HG02840 (cell line): ENCODE measurements at regions not wholly inside any gene's neighbourhood (a gene's known extent, or its start where the extent isn't known, plus 50 kb on each side); places are given as distances from the start of the nearest gene placed in this dataset.

Experiments
- ATAC-seq: cut with Tn5 transposase; IDR thresholded peaks from one replicate; pipeline ENCODE4 v1.9.1; 2021; ENCODE audit warnings: mild to moderate bottlenecking, moderate library complexity, moderate number of reproducible peaks; ENCODE audit not compliant: unreplicated experiment, low FRiP score

- no peak for ATAC-seq
Observed at GRCh38 chr6:156181506-156181905, 595.7 kb upstream of the ARID1B start.

- ATAC-seq, result no peak
Observed at GRCh38 chr6:156175971-156176421, 601.2 kb upstream of the ARID1B start.

DNA sequence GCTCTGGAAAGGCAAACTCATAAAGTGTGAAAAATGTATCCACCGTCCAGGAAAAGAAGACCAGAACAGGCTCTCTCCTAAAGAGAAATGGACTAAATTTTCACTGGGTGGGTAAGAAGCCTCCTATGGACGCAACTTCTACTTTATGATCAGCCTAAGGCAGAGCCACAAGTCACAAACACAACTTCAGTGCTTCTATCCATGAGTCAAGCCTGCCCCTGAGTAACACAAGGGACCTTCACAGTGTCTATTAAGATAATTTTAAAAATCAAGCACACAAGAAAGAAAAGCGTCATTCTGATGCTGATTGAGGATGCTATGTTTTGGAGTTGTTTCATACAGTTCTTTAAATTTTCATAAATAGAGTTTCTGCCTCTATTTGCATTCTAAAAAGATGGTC, 601.7 kb upstream of the ARID1B start:
- no peak for ATAC-seq

- ATAC-seq, result no peak
Observed at GRCh38 chr6:156174031-156174890, 602.9 kb upstream of the ARID1B start.

GRCh38 chr6:156169371-156169770, 607.8 kb upstream of the ARID1B start:
- no peak for ATAC-seq

GRCh38 chr6:156167625-156168071, 609.5 kb upstream of the ARID1B start:
- ATAC-seq, result no peak

- ATAC-seq, result no peak
Observed at GRCh38 chr6:156167016-156167624, 610.1 kb upstream of the ARID1B start.

DNA sequence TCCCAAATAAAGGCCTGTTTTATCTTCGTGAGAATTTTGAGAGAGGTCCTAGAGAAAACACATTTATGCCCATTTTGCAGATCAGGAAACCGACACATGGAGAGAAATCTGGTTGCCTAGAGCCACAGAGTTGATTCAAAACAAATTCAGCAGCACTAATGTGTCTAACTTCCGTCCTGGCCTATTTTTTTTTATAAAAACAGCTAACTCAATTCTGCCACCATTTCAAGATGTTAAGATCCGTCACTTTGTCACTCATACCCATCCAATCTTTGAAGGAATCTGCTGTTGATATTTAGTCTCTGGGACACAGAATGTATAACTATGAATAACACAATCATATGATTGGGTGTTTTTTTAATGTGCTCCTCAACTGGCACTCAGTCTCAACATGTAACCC, 611.1 kb upstream of the ARID1B start:
- no peak for ATAC-seq

DNA sequence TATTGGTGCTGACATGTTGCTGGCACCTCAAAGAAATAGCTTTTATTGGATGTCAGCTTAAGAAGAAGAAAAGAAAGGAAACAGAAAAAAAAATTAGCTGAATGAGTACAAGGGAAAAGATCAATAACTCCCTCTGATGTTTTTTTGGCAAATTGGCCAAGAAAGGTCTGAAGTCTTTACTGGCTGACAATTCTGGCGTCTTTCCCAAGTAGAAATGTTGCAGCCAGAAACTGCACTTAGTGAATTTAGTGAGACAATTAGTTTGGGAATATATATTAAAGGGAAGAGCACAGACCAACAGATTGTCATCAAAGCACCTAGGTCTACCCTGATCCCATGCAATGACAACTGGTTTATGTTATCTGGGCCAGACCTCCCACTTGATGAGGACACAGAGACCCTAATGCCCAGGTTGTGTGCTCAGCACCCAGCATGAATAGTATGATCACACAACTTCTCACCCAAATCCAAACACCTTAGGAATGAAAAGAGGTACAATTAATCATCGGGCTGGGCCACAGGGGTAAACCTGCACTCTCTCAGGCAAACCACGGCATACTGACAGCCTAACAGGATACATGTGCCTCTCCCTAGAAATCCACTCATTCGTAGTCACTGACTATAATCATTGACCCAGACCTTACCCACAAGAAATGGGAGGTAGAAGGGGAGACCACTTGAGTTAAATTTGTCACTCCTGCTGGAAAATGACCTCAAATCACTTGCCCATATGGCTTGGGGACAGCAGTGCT, 612.3 kb upstream of the ARID1B start:
- no peak for ATAC-seq

DNA sequence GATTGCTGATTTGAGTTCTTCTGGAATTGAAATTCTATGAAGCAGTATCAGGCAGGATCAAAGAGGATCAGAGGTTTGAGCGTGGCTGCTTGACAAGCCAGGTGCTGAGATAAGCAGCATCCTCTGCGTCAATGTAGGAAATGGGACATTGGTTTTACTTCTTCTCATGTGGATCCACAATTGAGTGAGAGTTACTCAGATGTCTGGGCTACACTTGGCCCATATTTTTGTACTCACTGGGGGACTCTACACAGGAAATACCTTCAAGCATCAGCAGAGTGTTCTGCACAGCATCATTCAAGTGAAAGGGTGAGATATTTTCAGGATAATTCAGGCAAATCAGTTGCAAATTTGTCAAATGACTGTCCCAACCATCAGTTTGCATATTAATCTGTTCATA, 613.9 kb upstream of the ARID1B start:
- no peak for ATAC-seq

DNA sequence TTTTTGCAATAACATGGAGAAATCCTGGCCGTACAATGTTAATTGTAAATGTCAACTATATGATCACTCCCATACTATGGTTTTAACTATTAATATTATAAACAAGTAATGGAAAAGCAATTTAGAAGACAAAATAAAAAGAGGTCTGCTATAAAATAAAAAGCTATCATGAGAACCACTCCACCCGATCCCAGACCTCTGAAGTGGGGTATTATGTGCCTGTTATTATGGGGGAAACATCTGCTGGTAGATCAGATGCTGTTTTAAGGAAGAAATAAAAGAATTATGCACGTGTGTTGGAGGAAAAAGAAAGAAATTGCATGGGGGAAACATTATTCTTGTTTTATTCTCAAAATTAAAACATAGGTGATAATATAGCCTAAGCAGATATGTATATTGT, 615.7 kb upstream of the ARID1B start:
- ATAC-seq, result no peak

- no peak for ATAC-seq
Observed at GRCh38 chr6:156160795-156161165, 616.4 kb upstream of the ARID1B start.

DNA sequence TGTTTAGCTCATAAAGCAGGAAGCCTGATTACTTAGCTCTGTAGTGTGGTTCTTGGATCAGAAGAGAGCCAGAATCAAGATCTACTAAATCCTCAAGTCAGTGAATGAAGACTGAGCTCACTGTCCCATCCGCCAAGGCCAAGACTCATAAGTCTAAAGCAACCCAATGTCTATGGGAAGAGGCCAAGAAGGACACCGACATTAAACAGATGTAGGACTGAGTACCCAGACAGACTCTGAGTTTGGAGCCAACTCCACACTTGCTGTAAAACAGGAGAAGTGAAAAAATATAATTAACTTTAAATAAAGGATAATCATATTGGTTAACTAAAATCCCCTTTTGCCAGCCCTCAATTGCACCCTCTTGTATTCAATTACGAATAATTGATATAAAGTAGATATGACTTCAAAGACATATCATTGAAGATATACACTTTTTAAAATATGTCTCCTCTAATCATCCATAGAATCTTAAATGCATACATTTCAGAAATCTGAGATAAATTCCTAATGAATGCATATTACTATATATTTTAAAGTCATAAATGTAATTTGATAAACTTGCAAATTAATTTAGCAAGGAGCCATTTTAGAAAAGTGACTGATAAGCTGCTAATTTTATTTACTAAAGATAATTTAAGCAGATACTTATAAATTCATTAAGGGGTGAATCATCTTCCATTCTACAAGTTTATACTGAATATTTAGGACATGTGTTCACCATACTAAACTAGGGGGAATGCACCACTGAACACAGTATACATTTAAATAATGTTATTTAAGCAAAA, 617.0 kb upstream of the ARID1B start:
- ATAC-seq, result no peak

GRCh38 chr6:156154896-156155295, 622.3 kb upstream of the ARID1B start:
- ATAC-seq, result no peak

GRCh38 chr6:156150391-156150790, 626.8 kb upstream of the ARID1B start:
- no peak for ATAC-seq

- no peak for ATAC-seq
Observed at GRCh38 chr6:156146891-156147290, 630.3 kb upstream of the ARID1B start.

DNA sequence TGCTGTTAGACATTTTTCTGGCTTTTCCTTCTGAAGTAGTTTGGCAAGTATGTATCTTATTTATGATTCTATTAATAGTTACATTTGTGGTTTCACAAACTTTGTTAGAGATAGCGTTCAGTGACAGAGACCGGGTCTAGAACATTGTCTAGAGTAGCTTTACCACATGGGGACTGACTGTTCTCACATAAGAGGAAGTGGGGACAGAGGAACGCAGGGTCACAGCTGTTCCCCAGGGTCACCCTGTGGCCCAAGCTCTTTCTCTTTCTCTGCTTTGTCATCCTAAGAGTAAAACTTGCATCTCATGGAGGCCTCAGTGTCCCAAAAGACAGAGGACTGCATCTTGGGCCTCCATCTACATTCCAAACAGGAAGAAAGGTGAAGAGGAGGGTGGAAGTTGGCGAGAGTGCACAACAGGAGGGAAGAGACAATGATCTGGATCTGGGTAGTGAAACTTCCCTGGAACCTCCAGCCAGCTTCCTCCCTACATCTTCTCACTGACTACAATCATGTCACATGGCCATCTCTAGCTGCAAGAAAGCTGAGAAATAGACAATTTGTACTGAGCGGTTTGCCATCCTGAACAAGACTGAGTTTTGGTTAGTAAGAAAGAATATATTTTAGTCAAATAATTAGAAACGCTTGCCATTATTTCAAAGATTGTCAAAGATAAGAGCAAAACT, 645.8 kb upstream of the ARID1B start:
- ATAC-seq, result peak; percentile 75

DNA sequence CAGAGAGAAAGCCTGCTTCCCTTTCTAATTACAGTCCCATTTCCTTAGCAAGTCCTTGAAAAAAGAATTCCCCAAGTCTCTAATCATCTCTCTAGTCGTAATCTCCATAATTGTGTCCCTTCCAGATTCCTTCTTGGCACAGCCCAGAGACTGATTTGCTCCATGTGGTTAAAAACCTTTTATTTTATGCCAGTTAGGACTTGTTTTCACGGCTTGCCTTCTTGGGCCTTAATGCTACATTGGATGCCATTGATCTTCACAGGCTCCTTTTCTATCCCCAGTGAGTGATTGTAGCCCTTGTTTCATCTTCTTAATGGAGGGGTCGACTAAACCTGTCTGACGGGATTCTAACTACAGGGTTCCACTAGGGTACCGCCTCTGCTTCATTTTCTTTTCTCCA, 650.6 kb upstream of the ARID1B start:
- ATAC-seq, result no peak

- no peak for ATAC-seq
Observed at GRCh38 chr6:156125844-156126243, 651.3 kb upstream of the ARID1B start.

GRCh38 chr6:156123731-156124130, 653.4 kb upstream of the ARID1B start:
- ATAC-seq, result no peak
